ENCODE measurements at regions not wholly inside any gene's neighbourhood (a gene's known extent, or its start where the extent isn't known, plus 50 kb on each side); places are given as distances from the start of the nearest gene placed in this dataset.

DNA sequence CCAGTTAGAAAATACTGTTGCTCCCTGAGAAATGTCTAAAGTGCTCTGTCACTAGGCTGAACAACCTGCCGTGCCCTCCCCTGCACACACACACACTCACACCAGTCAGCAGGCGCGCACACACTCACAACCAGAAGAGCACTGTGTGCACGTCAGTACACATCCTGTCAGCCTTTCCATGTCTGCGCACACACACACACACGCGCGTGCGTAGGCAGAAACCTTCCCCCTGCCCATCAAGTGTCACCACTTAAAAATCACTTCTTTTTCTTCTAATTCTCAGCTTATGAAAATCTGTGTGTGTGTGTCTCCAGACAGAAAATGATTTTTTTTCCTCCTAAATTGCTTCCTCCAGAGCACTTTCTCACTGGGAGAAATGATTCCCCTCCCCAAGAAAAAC, 100.3 kb downstream of the EDN3 start:
- no peak for DNase-seq
- Histone ChIP-seq H3K56ac (ENCODE audit: insufficient read length, low read depth, low read length) (no peak overlapping the region), H3K23ac (ENCODE audit: insufficient read length, low read depth, low read length) (no peak overlapping the region), H2AFZ (ENCODE audit: low read length) (no peak overlapping the region), H3K79me1 (ENCODE audit: insufficient read depth, low read depth, low read length, poor library complexity, severe bottlenecking) (no peaks in the 10 kb centered on the region), H3K18ac (ENCODE audit: insufficient read length, low read depth, low read length) (no peak overlapping the region), H3K79me2 (ENCODE audit: insufficient read depth, low read length) (no peaks in the 10 kb centered on the region), H4K91ac (ENCODE audit: insufficient read length, low read depth, low read length) (no peak overlapping the region), H3K4me2 (ENCODE audit: insufficient read depth, insufficient read length, low read length) (no peak overlapping the region), H2BK120ac (ENCODE audit: low read depth, low read length, poor library complexity, severe bottlenecking) (no peak overlapping the region), H2BK5ac (ENCODE audit: insufficient read length, low read length) (no peak overlapping the region), H2AK5ac (ENCODE audit: insufficient read length, low read length) (no peak overlapping the region), H3K27ac (ENCODE audit: insufficient read length, low read depth, low read length) (no peak overlapping the region), H3K9ac (ENCODE audit: extremely low read depth, insufficient read length, low read length) (no peak overlapping the region), H3K14ac (ENCODE audit: insufficient read depth, low read length) (no peak overlapping the region), H4K8ac (replicated peaks; ENCODE audit: insufficient read length, low read depth, low read length) (no peak overlapping the region), H3K27me3 (ENCODE audit: insufficient read depth, low read length) (peaks cover 5% of the 10 kb centered on the region; the same call in 1 of the 2 replicates), H3K23me2 (ENCODE audit: insufficient read length, low read depth, low read length, poor library complexity, severe bottlenecking) (peaks cover 8% of the 10 kb centered on the region), H2BK15ac (ENCODE audit: low read depth, low read length) (no peak overlapping the region), H3K4me1 (ENCODE audit: insufficient read depth, low read length) (no peaks in the 10 kb centered on the region; the same call in 1 of the 2 replicates), H4K5ac (ENCODE audit: insufficient read length, low read depth, low read length) (no peak overlapping the region), H2BK20ac (ENCODE audit: low read depth, low read length, poor library complexity, severe bottlenecking) (no peak overlapping the region), H3K9me3 (ENCODE audit: control insufficient read depth, low read depth, low read length) (no peaks in the 10 kb centered on the region), H3T11ph (ENCODE audit: low read length) (no peak overlapping the region), H3K4ac (ENCODE audit: low read depth, low read length) (no peak overlapping the region), H4K20me1 (ENCODE audit: control insufficient read depth, insufficient read depth, insufficient read length) (no peaks in the 10 kb centered on the region), H2BK12ac (ENCODE audit: insufficient read length, low read depth, low read length) (no peak overlapping the region)
- WGBS (ENCODE audit: extremely low coverage, insufficient read length, low lambda C conversion rate) = no CpG with 5 or more reads among the region's 9 CpGs
- Mint-ChIP-seq H3K27ac (no peak overlapping the region), H3K4me3 (no peak overlapping the region), H3K9me3 (no peaks in the 10 kb centered on the region), H3K36me3 (ENCODE audit: insufficient read depth in 1 of 3, low read depth in 3 of 3) (no peaks in the 10 kb centered on the region), H3K4me1 (peaks cover 14 to 19% of the 10 kb centered on the region in 2 experiments), H3K27me3 (ENCODE audit: low read depth) (peaks cover 19% of the 10 kb centered on the region)
- TF ChIP-seq, protein P1, sequence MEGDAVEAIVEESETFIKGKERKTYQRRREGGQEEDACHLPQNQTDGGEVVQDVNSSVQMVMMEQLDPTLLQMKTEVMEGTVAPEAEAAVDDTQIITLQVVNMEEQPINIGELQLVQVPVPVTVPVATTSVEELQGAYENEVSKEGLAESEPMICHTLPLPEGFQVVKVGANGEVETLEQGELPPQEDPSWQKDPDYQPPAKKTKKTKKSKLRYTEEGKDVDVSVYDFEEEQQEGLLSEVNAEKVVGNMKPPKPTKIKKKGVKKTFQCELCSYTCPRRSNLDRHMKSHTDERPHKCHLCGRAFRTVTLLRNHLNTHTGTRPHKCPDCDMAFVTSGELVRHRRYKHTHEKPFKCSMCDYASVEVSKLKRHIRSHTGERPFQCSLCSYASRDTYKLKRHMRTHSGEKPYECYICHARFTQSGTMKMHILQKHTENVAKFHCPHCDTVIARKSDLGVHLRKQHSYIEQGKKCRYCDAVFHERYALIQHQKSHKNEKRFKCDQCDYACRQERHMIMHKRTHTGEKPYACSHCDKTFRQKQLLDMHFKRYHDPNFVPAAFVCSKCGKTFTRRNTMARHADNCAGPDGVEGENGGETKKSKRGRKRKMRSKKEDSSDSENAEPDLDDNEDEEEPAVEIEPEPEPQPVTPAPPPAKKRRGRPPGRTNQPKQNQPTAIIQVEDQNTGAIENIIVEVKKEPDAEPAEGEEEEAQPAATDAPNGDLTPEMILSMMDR (conservative IDR thresholded peaks at IDR 0.05) = no peak

Data from H9 (cell line).